GM23338 (cell line): ENCODE measurements at regions not wholly inside any gene's neighbourhood (a gene's known extent, or its start where the extent isn't known, plus 50 kb on each side); places are given as distances from the start of the nearest gene placed in this dataset.

Experiments
- ATAC-seq: fragments of 200-7000 bp; cut with Tn5 transposase; 3 replicates; pipeline ENCODE4 v1.9.1; 2020
- DNase-seq: peaks from one replicate; pipeline ENCODE4 v3.0.0-alpha.2; 2015; ENCODE audit warnings: low spot score
- H2AFZ ChIP-seq: fragments of 200-600 bp; sonication (generic); 2 replicates; pipeline ENCODE4 v1.8.0; 2016; ENCODE audit warnings: antibody characterized with exemption, mild to moderate bottlenecking, moderate library complexity
- H3F3A ChIP-seq: fragments of 200-600 bp; sonication (generic); replicated peaks from 2 replicates; pipeline ENCODE4 v1.8.0; 2017; ENCODE audit warnings: antibody characterized with exemption, mixed run types, low read depth
- H3K27ac ChIP-seq: fragments of 200-600 bp; sonication (generic); 2 replicates; pipeline ENCODE4 v1.6.1; 2016; ENCODE audit warnings: low read depth
- H3K27me3 ChIP-seq: fragments of 200-600 bp; sonication (generic); 2 replicates; pipeline ENCODE4 v1.8.0; 2016; ENCODE audit warnings: mild to moderate bottlenecking, mixed run types, moderate library complexity; ENCODE audit not compliant: insufficient read depth
- H3K36me3 ChIP-seq: fragments of 200-600 bp; sonication (generic); 2 replicates; pipeline ENCODE4 v1.8.0; 2016; ENCODE audit warnings: mild to moderate bottlenecking; ENCODE audit not compliant: insufficient read depth
- H3K4me1 ChIP-seq: fragments of 200-600 bp; sonication (generic); 2 replicates; pipeline ENCODE4 v1.8.0; 2016; ENCODE audit warnings: mild to moderate bottlenecking, moderate library complexity; ENCODE audit not compliant: insufficient read depth
- H3K4me2 ChIP-seq: fragments of 200-600 bp; sonication (generic); 2 replicates; pipeline ENCODE4 v1.7.1; 2017; ENCODE audit warnings: mixed run types
- H3K4me3 ChIP-seq: fragments of 200-600 bp; sonication (generic); 2 replicates; pipeline ENCODE4 v1.6.1; 2016; ENCODE audit warnings: mixed run types
- H3K79me2 ChIP-seq: fragments of 200-600 bp; sonication (generic); replicated peaks from 2 replicates; pipeline ENCODE4 v1.8.0; 2017; ENCODE audit warnings: mild to moderate bottlenecking; ENCODE audit not compliant: insufficient read depth
- H3K9me2 ChIP-seq: fragments of 200-600 bp; sonication (generic); 2 replicates; pipeline ENCODE4 v1.8.0; 2017; ENCODE audit not compliant: insufficient read depth
- H4K20me1 ChIP-seq: fragments of 200-600 bp; sonication (generic); replicated peaks from 2 replicates; pipeline ENCODE4 v1.8.0; 2017; ENCODE audit warnings: mild to moderate bottlenecking; ENCODE audit not compliant: insufficient read depth
- H3K27ac Mint-ChIP-seq: 2 replicates; pipeline ENCODE4 v1.8.0; 2020; ENCODE audit warnings: inconsistent platforms, mild to moderate bottlenecking, moderate library complexity, mixed read lengths
- H3K27me3 Mint-ChIP-seq: 3 replicates; pipeline ENCODE4 v1.8.0; 2022; ENCODE audit warnings: low read depth, mild to moderate bottlenecking, moderate library complexity, mixed read lengths, inconsistent platforms; ENCODE audit not compliant: insufficient read depth, poor library complexity
- H3K36me3 Mint-ChIP-seq: 3 replicates; pipeline ENCODE4 v1.8.0; 2021; ENCODE audit warnings: low read depth, mild to moderate bottlenecking, inconsistent platforms, moderate library complexity, mixed read lengths
- H3K4me1 Mint-ChIP-seq: 3 replicates; pipeline ENCODE4 v1.8.0; 2020; ENCODE audit warnings: mild to moderate bottlenecking, inconsistent platforms, mixed read lengths
- H3K4me3 Mint-ChIP-seq: 3 replicates; pipeline ENCODE4 v1.8.0; 2021; ENCODE audit warnings: moderate library complexity, mild to moderate bottlenecking, inconsistent platforms, mixed read lengths
- H3K9me3 Mint-ChIP-seq: 3 replicates; pipeline ENCODE4 v1.8.0; 2020; ENCODE audit warnings: moderate library complexity, mild to moderate bottlenecking, inconsistent platforms, mixed read lengths
- CREB1 ChIP-seq: fragments of 250-450 bp; sonication (Bioruptor Pico); IDR thresholded peaks from 2 replicates; pipeline ENCODE4 v1.5.0; 2020; ENCODE audit warnings: low read depth, mild to moderate bottlenecking, moderate library complexity
- EZH2phosphoT487 ChIP-seq: fragments of 200-600 bp; sonication (generic); IDR thresholded peaks from one replicate; pipeline ENCODE4 v1.8.1; 2018; ENCODE audit warnings: antibody characterized with exemption; ENCODE audit not compliant: unreplicated experiment
- JUNB ChIP-seq: IDR thresholded peaks from one replicate; pipeline ENCODE4 v1.6.1; 2016; ENCODE audit warnings: antibody characterized with exemption; ENCODE audit not compliant: unreplicated experiment
- NANOG ChIP-seq: IDR thresholded peaks from 2 replicates; pipeline ENCODE4 v1.6.1; 2016; ENCODE audit warnings: antibody characterized with exemption, borderline replicate concordance
- STAT1 ChIP-seq: IDR thresholded peaks from one replicate; pipeline ENCODE4 v1.6.1; 2016; ENCODE audit warnings: antibody characterized with exemption; ENCODE audit not compliant: unreplicated experiment
- ZNF114 ChIP-seq: fragments of 250-450 bp; sonication (Bioruptor Pico); IDR thresholded peaks from 2 replicates; pipeline ENCODE4 v1.5.0; 2020; ENCODE audit warnings: mild to moderate bottlenecking, moderate library complexity
- TF ChIP-seq, protein P1 (sequence below): IDR thresholded peaks from one replicate; pipeline ENCODE4 v1.6.1; 2018; ENCODE audit warnings: antibody characterized with exemption; ENCODE audit not compliant: unreplicated experiment
- TF ChIP-seq, protein P2 (sequence below): fragments of 250-450 bp; sonication (Bioruptor Pico); IDR thresholded peaks from 2 replicates; pipeline ENCODE4 v1.5.0; 2020; ENCODE audit warnings: mild to moderate bottlenecking, moderate library complexity
- TF ChIP-seq, protein P3 (sequence below): IDR thresholded peaks from 2 replicates; pipeline ENCODE4 v1.6.1; 2016; ENCODE audit warnings: antibody characterized with exemption
- TF ChIP-seq, protein P4 (sequence below), 2 experiments: fragments of 200-600 bp in 1 of 2; sonication (generic) in 1 of 2; conservative IDR thresholded peaks; 2 replicates each; pipeline versions ENCODE4 v1.5.1 to v1.6.1; 2016 to 2017; ENCODE audit warnings: antibody characterized with exemption in 2 of 2, low read depth in 2 of 2, mild to moderate bottlenecking in 2 of 2, moderate library complexity in 1 of 2

DNA sequence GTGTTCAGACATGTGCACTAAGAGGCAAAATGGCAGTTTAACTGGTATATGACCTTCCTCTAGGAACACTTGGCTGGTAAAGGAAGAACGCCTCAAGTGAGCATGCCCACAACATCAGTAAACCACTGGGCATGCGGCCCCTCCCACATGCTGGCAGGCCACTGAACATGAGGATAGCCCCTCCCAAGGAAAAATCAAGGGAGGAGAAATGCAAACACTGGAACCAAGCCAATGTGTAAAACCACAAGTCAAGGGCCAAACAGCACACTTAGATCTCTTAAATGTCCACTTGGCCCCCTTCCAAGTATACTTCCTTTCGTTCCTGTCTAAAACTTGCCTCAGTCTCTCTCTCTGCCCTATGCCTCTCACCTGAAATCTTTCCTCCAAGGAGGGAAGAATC is 980.8 kb downstream of the TSN start:
- Mint-ChIP-seq H3K27ac (no peak overlapping the region), H3K4me1 (peaks cover 31% of the 10 kb centered on the region), H3K27me3 (peaks cover 2% of the 10 kb centered on the region), H3K4me3 (no peak overlapping the region), H3K36me3 (peaks cover 22% of the 10 kb centered on the region), H3K9me3 (peaks cover 14% of the 10 kb centered on the region)
- no peaks in the 10 kb centered on the region for H4K20me1 ChIP-seq
- H3K36me3 ChIP-seq, result 0 out of 2 replicates have a peak, but pooled peaks cover 8% of the 10 kb centered on the region
- no peaks in the 10 kb centered on the region for H3F3A ChIP-seq
- DNase-seq (no peak), ATAC-seq (no peak)
- TF ChIP-seq, protein P1, sequence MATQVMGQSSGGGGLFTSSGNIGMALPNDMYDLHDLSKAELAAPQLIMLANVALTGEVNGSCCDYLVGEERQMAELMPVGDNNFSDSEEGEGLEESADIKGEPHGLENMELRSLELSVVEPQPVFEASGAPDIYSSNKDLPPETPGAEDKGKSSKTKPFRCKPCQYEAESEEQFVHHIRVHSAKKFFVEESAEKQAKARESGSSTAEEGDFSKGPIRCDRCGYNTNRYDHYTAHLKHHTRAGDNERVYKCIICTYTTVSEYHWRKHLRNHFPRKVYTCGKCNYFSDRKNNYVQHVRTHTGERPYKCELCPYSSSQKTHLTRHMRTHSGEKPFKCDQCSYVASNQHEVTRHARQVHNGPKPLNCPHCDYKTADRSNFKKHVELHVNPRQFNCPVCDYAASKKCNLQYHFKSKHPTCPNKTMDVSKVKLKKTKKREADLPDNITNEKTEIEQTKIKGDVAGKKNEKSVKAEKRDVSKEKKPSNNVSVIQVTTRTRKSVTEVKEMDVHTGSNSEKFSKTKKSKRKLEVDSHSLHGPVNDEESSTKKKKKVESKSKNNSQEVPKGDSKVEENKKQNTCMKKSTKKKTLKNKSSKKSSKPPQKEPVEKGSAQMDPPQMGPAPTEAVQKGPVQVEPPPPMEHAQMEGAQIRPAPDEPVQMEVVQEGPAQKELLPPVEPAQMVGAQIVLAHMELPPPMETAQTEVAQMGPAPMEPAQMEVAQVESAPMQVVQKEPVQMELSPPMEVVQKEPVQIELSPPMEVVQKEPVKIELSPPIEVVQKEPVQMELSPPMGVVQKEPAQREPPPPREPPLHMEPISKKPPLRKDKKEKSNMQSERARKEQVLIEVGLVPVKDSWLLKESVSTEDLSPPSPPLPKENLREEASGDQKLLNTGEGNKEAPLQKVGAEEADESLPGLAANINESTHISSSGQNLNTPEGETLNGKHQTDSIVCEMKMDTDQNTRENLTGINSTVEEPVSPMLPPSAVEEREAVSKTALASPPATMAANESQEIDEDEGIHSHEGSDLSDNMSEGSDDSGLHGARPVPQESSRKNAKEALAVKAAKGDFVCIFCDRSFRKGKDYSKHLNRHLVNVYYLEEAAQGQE, result no peak
- TF ChIP-seq, protein P2, sequence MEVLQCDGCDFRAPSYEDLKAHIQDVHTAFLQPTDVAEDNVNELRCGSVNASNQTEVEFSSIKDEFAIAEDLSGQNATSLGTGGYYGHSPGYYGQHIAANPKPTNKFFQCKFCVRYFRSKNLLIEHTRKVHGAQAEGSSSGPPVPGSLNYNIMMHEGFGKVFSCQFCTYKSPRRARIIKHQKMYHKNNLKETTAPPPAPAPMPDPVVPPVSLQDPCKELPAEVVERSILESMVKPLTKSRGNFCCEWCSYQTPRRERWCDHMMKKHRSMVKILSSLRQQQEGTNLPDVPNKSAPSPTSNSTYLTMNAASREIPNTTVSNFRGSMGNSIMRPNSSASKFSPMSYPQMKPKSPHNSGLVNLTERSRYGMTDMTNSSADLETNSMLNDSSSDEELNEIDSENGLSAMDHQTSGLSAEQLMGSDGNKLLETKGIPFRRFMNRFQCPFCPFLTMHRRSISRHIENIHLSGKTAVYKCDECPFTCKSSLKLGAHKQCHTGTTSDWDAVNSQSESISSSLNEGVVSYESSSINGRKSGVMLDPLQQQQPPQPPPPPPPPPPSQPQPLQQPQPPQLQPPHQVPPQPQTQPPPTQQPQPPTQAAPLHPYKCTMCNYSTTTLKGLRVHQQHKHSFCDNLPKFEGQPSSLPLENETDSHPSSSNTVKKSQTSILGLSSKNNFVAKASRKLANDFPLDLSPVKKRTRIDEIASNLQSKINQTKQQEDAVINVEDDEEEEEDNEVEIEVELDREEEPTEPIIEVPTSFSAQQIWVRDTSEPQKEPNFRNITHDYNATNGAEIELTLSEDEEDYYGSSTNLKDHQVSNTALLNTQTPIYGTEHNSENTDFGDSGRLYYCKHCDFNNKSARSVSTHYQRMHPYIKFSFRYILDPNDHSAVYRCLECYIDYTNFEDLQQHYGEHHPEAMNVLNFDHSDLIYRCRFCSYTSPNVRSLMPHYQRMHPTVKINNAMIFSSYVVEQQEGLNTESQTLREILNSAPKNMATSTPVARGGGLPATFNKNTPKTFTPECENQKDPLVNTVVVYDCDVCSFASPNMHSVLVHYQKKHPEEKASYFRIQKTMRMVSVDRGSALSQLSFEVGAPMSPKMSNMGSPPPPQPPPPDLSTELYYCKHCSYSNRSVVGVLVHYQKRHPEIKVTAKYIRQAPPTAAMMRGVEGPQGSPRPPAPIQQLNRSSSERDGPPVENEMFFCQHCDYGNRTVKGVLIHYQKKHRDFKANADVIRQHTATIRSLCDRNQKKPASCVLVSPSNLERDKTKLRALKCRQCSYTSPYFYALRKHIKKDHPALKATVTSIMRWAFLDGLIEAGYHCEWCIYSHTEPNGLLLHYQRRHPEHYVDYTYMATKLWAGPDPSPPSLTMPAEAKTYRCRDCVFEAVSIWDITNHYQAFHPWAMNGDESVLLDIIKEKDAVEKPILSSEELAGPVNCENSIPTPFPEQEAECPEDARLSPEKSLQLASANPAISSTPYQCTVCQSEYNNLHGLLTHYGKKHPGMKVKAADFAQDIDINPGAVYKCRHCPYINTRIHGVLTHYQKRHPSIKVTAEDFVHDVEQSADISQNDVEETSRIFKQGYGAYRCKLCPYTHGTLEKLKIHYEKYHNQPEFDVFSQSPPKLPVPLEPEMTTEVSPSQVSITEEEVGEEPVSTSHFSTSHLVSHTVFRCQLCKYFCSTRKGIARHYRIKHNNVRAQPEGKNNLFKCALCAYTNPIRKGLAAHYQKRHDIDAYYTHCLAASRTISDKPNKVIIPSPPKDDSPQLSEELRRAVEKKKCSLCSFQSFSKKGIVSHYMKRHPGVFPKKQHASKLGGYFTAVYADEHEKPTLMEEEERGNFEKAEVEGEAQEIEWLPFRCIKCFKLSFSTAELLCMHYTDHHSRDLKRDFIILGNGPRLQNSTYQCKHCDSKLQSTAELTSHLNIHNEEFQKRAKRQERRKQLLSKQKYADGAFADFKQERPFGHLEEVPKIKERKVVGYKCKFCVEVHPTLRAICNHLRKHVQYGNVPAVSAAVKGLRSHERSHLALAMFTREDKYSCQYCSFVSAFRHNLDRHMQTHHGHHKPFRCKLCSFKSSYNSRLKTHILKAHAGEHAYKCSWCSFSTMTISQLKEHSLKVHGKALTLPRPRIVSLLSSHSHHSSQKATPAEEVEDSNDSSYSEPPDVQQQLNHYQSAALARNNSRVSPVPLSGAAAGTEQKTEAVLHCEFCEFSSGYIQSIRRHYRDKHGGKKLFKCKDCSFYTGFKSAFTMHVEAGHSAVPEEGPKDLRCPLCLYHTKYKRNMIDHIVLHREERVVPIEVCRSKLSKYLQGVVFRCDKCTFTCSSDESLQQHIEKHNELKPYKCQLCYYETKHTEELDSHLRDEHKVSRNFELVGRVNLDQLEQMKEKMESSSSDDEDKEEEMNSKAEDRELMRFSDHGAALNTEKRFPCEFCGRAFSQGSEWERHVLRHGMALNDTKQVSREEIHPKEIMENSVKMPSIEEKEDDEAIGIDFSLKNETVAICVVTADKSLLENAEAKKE (CRISPR knock-in tag), result no peak
- TF ChIP-seq, protein P3, sequence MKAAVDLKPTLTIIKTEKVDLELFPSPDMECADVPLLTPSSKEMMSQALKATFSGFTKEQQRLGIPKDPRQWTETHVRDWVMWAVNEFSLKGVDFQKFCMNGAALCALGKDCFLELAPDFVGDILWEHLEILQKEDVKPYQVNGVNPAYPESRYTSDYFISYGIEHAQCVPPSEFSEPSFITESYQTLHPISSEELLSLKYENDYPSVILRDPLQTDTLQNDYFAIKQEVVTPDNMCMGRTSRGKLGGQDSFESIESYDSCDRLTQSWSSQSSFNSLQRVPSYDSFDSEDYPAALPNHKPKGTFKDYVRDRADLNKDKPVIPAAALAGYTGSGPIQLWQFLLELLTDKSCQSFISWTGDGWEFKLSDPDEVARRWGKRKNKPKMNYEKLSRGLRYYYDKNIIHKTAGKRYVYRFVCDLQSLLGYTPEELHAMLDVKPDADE, result no peak
- no peak for TF ChIP-seq JUNB
- TF ChIP-seq, protein P4, sequence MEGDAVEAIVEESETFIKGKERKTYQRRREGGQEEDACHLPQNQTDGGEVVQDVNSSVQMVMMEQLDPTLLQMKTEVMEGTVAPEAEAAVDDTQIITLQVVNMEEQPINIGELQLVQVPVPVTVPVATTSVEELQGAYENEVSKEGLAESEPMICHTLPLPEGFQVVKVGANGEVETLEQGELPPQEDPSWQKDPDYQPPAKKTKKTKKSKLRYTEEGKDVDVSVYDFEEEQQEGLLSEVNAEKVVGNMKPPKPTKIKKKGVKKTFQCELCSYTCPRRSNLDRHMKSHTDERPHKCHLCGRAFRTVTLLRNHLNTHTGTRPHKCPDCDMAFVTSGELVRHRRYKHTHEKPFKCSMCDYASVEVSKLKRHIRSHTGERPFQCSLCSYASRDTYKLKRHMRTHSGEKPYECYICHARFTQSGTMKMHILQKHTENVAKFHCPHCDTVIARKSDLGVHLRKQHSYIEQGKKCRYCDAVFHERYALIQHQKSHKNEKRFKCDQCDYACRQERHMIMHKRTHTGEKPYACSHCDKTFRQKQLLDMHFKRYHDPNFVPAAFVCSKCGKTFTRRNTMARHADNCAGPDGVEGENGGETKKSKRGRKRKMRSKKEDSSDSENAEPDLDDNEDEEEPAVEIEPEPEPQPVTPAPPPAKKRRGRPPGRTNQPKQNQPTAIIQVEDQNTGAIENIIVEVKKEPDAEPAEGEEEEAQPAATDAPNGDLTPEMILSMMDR (conservative IDR thresholded peaks at IDR 0.05; ENCODE audit: low read depth in 2 of 2), result no peak
- TF ChIP-seq CREB1 (CRISPR knock-in tag), result no peak
- TF ChIP-seq ZNF114, result no peak
- TF ChIP-seq STAT1, result no peak
- TF ChIP-seq NANOG, result no peak
- TF ChIP-seq EZH2phosphoT487, result no peak
- H3K79me2 ChIP-seq, result no peaks in the 10 kb centered on the region
- H3K4me1 ChIP-seq, result peaks cover 32% of the 10 kb centered on the region
- no peak overlapping the region for H3K4me2 ChIP-seq
- H3K9me2 ChIP-seq, result peaks cover 27% of the 10 kb centered on the region
- H3K4me3 ChIP-seq, result no peak overlapping the region
- no peaks in the 10 kb centered on the region for H3K27me3 ChIP-seq
- no peak overlapping the region for H3K27ac ChIP-seq
- no peak overlapping the region for H2AFZ ChIP-seq
